ENCODE measurements at regions not wholly inside any gene's neighbourhood (a gene's known extent, or its start where the extent isn't known, plus 50 kb on each side); places are given as distances from the start of the nearest gene placed in this dataset.

DNA sequence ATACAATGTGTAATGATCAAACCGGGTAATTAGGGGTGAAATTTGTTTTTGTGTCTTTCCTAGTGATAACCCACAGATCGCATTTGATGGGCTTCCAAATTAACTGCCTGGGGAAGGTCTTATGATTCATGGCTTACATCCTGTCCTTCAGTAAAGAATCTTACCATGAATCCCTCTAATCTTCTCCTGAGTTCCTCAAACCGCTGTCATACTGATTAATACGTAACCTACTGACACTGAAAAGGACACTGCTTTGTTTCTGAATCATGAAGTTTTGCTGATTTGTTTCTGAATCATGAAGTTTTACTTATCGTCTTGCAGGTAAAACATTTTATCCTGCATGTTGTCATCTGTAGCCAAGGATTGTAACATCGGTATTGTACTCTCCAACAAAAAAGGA is 52.0 kb upstream of the CRY1 start:
- TF ChIP-seq, protein P1, sequence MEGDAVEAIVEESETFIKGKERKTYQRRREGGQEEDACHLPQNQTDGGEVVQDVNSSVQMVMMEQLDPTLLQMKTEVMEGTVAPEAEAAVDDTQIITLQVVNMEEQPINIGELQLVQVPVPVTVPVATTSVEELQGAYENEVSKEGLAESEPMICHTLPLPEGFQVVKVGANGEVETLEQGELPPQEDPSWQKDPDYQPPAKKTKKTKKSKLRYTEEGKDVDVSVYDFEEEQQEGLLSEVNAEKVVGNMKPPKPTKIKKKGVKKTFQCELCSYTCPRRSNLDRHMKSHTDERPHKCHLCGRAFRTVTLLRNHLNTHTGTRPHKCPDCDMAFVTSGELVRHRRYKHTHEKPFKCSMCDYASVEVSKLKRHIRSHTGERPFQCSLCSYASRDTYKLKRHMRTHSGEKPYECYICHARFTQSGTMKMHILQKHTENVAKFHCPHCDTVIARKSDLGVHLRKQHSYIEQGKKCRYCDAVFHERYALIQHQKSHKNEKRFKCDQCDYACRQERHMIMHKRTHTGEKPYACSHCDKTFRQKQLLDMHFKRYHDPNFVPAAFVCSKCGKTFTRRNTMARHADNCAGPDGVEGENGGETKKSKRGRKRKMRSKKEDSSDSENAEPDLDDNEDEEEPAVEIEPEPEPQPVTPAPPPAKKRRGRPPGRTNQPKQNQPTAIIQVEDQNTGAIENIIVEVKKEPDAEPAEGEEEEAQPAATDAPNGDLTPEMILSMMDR (conservative IDR thresholded peaks at IDR 0.05; ENCODE audit: low read length): no peak
- no peak for TF ChIP-seq EZH2phosphoT487 (IDR thresholded peaks at IDR 0.05; ENCODE audit: borderline replicate concordance, low read depth, low read length)
